HG03060 (cell line): ENCODE measurements at regions not wholly inside any gene's neighbourhood (a gene's known extent, or its start where the extent isn't known, plus 50 kb on each side); places are given as distances from the start of the nearest gene placed in this dataset.

Experiments used
- ATAC-seq: cut with Tn5 transposase; IDR thresholded peaks from one replicate; pipeline ENCODE4 v1.9.1; 2021; ENCODE audit warnings: low read depth, moderate number of reproducible peaks; ENCODE audit not compliant: unreplicated experiment

DNA sequence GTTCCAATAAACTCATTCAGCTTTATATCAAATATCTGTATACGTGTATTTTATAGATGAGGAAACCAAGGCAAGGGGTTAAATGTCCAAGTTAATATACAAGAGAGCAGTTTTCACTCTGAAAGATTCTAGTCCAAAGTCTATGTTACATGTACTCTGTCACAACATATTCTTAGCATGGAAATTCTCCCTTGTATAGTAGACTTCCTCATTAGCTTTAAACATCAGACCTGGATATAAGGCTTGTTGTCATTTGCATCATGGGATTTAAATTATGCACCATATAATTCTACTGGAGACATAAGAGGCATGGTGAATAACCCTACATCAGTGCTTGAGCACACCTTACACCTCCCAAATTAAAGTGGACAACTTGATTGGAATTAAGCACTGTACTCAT lies 681.9 kb upstream of the CCDC179 start:
- no peak for ATAC-seq

DNA sequence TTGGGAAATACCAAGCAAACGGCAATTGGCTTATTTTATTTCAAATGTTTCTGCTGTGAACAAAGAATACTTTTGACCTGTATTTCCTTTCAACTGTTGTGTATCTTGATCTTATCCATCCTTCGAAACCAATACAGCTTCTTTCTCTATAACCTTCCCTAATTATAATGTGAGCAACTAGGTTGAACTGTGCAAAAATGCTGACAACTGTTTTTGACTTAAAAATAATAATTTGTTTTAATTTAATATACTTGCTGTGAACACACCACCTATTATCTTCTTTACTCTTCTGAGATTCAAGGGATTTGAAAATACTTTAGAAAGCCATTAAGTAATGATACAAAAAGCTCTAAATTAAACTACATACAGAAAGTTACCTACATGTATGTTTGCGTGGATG lies 682.5 kb upstream of the CCDC179 start:
- ATAC-seq = no peak

DNA sequence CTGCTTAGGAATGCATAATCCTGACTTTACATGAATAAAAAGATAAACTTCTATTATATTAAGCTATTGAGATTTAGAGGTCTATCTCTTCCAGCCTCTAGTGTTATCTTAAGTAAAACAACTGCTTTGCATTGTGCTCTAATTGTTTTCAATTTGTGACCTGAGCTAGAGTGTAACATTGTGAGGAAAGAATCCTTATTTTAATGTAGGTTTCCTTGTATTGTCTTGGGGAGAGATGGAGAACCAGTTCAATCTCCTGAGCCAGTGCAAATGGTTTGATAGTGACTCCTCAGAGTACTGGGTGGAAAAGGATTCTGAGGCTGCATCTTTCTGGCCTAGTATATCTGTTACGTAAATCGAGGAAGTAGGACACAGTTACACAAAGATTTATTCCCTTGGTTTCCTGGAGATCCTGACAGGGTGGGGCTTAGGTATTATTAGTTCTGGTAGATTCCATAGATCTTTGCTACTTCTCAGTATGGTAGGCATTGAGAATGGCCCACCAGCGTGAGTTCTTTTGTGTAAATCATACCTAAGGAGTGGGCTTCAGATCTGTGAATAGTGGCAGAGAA lies 683.5 kb upstream of the CCDC179 start:
- ATAC-seq = no peak

DNA sequence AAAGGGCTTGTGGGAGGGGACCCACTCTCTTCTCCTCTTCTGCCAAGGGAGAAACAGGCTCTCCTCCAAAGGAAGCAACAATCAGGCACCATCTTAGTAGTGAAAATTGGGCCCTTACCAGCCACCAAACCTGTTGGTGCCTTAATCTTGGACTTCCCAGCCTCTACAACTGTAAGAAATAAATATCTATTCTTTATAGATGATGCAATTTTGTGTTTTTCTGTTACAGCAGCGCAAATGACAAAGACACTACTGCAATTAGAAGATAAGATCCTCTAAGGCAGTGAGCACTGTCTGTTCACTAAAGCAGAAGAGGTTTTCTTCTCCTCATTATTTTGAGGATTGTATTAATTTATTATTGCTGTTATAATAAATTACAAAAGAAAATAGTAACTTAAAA lies 691.4 kb upstream of the CCDC179 start:
- ATAC-seq = no peak

DNA sequence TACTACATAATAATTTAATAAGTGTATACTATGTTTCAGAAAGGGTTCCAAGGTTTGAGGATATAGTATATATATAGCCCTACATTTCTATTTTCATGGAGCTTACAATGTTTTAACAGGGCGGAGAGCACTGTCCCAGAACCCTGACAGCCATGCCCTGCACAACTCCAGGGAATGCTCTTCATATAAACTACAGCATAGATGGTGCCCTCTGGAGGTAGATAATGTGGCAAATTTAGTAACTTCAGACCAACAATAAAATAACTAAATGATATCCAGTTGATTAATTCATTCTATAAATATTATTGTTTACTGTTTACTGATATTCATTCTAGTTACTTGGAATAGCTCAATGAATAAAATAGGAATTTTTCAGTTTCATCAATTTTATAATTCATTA lies 693.7 kb upstream of the CCDC179 start:
- no peak for ATAC-seq

DNA sequence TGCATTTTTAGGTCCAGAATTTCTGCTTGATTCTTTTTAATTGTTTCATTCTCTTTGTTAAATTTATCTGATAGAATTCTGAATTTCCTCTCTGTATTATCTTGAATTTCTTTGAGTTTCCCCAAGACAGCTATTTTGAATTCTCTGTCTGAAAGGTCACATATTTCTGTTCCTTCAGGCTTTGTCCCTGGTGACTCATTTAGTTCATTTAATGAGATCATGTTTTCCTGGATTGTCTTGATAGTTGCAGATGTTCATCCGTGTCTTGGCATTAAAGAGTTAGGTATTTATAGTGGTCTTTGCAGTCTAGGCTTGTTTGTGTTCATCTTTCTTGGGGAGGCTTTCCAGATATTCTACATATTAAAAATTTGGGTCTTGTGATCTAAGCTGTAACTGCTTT lies 694.8 kb upstream of the CCDC179 start:
- ATAC-seq = no peak

DNA sequence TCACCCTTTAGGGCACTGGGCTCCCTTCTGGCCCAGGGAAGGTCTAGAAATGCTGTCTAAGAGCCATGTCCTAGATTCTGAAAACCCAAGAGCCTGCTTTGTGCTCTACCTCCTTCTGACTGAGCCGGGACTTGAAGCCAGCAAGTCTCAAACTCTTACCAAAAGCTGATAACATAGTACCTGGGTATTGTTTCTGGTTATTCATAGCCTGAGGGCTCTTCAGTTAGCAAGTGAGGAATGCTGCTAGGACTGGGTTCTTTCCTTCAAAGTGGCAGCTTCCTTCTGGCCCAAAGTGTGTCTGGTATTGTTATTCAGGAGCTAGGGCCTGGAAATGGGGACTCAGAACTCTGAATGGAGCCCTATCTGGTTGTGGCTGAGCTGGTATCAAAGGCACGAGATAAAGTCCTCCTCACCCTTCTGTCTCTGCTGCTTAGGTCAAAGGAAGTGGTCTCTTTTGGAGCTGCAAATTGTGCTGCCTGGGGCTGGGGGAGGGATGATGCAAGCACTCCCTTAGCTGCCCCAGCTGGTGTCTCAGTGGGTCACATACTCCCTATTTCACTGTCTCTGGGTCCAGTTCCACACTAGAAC lies 696.0 kb upstream of the CCDC179 start:
- no peak for ATAC-seq

DNA sequence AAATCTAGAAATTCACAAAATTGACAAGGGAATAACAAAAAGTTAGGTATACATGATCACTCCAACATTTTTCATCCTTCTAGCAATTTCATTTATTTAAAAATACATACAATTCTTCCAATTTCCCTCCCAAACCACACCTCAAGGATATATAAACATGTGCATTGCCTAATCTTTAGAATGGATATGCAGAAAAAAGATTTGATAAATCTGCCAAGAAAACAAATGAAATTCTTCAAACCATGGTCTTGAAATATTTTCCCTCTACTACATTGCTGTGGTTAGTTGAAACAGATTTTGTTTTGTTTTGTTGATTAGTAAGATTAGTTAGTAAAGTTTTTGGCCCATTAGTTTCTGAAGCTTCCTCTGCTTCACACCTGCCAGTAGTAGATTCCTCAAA lies 703.3 kb upstream of the CCDC179 start:
- no peak for ATAC-seq

DNA sequence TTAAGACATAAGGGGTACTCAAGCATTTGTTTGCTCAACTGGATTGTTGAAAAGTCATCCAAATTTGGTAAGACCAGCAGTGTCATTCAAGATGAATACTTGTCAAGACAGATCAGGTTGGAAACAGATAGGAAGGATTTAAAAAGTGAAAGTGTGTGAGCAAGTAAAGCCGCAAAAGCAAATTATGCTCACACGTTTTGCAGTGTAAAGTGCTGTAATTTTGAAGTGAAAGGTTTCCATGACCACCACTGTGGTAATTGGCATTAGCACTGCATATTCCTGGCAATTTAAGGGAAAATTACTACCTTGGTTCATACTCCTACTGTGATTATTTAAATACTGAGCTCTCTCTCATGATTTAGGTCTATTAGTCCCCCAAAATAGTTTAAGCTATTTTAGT lies 704.1 kb upstream of the CCDC179 start:
- no peak for ATAC-seq

DNA sequence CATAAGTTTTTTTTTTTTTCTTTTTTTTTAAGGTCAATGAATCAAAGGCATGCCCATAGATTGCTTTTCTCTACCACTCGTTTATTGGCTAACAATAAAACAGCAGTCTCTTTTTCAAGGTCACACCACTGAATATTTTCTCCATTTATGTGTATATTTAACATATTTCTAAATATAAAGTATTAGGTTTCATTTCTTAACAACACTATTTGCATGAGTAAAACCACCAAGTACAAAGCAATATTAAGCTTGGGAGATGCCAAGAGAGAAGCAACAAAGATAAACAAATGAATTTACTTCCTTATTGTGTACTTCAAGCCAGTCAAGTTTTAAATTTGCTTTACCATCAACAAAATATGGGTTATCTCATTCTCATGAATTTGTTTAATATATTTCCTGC lies 708.9 kb upstream of the CCDC179 start:
- peak; percentile 27 for ATAC-seq

DNA sequence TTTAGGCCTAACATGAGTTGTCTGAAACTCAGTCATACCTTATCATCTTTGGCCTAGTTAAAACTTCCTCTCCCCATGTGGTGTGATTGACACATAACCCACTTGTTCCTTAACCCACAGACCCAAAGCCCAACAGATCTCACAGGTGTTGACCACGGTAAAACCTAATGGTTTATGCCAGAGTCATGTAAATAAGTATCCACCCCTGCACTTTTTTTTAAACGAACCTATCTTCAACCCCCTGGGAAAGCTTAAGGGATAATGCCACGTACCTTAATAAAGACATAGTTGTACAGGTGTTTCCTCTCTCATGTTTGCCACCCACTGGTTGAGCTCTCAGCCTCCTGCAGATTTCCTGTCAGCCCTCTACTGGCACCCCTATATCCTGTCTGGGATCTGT lies 709.3 kb upstream of the CCDC179 start:
- ATAC-seq = peak; percentile 69

DNA sequence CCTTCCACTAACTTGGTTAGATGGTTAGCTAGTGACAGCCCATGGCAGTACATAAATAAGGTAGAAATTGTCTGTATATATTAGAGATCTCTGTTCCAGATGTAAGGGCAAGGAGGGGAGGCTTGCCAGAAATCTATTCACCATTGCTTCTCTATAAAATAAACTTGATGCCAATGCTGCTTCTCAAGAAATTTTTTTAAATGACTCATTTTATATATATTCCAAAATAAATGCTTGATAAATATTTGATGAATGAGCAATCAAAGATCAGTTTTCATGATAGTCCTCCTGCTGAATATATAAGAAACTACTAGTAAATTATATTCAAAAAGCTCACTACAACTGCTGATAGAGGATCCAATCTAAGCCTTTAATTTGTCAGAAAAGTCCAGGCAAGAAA lies 710.6 kb upstream of the CCDC179 start:
- no peak for ATAC-seq

DNA sequence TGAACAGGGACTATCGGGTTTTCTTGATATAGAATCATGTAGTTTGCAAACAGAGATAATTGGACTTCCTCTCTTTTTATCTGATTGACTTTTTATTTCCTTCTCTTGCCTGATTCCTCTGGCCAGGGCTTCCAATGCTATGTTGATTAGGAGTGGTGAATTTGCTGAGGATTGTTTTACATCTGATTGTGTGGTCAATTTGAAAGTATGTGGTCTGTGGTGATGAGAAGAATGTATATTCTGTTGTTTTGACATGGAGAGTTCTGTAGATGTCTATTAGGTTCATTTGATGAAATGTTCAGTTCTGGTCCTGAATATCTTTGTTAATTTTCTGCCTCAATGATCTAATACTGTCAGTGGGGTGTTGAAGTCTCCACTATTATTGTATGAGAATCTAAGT lies 713.2 kb upstream of the CCDC179 start:
- no peak for ATAC-seq

DNA sequence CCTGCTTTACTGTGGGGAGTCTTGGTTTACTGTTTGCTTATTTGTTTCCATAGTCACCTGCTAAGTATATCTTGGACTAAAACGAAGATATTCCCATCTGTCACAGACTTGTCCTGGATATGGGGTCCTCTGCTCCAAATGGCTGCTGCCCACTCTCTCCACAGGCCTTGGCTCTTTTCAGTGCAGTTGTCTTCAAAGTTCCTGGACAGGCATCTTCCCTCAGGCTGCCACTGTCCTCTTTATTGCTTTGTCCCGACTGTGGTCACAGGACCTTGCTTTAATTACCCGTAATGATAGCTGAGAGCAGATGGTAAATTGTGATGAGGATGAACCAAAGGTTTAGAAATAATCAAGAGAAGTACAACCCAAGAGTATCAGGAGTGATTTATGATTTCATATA lies 713.9 kb upstream of the CCDC179 start:
- ATAC-seq = no peak

DNA sequence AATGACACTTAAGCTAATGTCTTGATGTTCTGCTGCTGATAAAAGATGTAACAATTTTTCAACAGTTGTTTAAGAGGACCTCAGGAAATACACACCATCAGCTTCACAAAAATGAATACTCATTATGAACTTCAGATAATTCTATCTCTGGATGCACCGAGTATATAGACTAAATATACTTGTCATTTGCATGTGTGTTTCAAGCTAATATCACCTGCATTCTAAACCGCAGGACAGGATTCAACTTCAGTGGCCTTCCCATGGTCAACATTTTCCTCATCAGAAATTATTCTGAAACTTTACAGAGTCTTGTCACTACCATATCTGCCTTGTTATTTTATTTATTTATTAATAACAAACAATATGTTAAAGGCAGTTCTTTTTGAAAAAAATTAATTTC lies 717.0 kb upstream of the CCDC179 start:
- ATAC-seq = no peak

DNA sequence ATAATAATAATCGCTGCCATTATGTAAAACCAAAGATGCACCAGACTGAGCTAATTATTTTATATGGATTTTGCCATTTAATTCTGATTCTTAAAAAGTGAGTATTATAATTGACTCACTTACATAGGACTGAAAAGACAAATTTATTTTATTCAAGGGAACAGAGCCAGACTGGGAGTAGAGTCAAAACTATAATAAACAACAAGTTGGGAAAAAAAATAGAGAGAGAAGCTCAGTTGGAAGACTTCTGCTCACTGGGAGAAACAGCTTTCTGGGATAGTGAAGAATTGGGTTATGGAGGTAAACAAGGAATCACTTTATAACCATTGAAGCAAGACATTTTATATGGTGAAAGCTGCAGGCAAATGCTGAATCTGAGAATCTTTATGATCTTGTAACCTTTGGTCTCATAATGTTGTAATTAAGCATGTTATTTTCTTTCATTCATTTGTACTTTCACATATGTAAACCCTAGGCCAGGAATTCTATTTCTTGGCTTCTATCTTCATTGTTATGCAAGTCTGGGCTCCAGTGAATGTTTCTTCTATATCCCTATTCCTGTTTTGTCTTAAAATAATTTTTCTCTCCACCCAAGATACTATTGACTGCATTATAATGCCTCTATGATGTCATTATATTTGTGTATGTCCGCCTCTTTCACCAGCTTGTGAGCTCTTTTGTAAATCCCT lies 725.3 kb upstream of the CCDC179 start:
- ATAC-seq = no peak

DNA sequence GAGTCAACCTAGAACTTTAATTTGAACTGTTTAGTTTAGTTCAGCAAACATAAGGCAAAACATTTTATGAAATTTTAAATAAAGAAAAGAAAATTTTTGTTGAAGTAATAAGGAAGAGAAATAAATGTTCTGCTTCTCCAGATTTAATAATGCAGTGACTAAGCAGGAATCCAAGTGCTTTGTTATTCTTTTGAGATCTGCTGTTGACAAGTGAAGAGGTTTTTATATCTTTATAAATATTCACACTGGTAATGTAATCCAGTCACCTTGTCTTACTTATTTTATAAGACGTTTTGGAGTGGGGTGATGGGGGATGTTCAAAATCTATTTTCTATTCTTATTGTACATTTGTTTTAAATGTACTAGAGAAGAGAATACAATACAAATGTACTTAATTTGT lies 725.9 kb upstream of the CCDC179 start:
- no peak for ATAC-seq

DNA sequence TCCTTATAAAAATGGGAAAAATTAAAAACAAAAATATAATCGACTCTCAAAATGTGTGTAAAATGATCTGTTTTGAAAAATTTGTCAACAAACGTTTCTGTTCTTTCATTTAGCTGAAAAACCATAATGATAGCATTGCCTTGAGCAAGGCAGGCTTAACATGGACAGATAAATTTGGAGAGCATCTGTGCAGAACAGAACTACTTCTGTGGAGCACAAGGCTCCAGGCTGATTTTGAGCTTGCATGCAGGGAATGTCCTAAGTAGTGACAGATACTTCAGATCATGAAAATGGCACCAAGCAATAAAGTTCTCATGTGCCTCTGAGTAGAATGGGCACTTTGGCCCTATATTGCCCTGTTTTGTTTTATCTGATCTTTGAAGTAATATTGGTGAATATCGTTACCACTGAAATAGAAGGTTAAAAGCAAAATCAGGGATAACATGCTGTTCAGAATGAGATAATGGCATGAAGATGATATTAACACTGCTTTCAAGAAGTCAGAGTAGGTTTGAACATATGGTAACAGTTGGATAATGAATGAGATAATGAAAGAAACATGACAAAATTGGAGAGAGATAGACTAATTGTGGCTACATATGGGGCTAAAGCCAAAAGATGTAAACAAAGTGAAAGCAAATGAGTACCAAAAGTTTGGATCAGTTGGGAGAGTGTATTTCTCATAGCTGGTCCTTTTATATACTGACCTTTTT lies 730.5 kb upstream of the CCDC179 start:
- ATAC-seq = no peak

DNA sequence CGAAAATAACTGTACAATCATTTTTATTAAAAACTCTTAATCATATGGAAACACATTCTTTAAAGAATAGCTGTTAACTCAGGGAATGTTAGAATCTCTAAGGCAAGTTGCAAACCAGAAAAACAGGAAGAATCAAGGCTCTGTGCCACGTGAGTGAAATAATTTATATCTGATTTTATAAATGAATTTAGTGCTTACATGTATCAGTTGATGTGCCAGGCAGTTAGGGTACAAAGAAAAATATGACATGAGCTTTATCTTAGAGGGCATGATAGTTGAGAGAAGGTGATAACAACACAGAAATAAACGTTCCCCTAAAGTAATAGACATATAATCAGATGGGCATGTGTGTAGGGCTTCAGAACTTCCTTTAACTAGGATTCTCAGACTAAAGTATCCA lies 734.5 kb upstream of the CCDC179 start:
- ATAC-seq = no peak

DNA sequence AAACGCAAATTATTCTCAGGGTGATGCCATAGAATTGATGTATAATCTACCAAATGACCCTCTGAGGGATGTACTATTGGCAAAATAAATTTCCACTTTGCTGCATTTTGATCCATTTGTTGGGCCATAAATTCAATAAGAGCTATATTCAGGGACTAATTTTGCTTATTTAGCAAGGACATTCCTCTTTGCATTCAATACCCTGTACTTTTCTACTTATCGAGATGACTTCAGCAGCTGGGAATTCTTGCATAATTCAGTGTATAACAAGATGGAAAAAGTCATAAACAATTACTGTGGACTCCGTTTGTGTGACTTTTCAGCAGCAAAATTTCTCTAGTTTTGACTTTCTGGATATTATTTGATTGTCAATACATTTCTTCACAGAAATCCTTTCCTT lies 744.7 kb upstream of the CCDC179 start:
- ATAC-seq = no peak

DNA sequence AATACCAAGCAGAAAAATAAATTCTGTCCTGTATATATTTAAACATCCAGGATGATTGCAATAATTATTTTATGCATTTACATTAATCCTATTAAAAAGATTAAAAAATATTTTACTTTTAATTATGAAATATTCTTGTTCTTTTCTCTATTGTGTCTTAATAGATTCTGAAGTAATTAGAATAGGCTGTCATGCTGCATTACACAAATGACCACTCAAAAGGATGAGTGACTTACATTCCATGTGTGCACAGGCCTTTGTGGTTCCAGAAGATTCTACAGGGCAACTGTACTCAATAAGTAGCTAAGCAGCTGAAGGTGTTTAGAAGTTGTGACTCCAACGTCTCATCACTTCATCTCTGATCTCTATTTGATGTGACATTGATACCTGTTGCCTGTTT lies 745.9 kb upstream of the CCDC179 start:
- ATAC-seq = no peak

DNA sequence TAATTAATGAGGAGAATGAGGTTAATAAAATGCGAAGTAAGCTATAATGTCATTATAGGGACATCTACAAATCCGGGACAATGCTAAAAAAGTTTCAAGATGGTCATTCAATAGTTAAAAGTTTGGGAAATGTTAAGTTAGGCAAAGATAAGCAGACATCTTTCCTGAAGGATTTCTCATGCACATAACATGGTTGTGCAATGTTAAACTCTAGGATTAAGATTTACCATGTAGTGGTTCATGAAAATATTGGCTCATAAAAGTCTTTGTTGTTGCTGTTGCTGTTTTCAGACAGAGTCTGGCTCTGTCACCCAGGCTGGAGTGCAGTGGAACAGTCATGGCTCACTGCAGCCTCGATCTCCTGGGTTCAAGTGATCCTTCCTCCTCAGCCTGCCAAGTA lies 751.5 kb upstream of the CCDC179 start:
- ATAC-seq = no peak
